HG02943 (cell line): ENCODE measurements at regions not wholly inside any gene's neighbourhood (a gene's known extent, or its start where the extent isn't known, plus 50 kb on each side); places are given as distances from the start of the nearest gene placed in this dataset.

Source experiments
- ATAC-seq: cut with Tn5 transposase; IDR thresholded peaks from one replicate; pipeline ENCODE4 v1.9.1; 2021; ENCODE audit warnings: mild to moderate bottlenecking, low read depth, moderate library complexity; ENCODE audit not compliant: unreplicated experiment

- ATAC-seq, result no peak
Measured at GRCh38 chr10:128518000-128518399, 391.8 kb upstream of the MKI67 start.

- no peak for ATAC-seq
Measured at GRCh38 chr10:128519581-128519980, 393.4 kb upstream of the MKI67 start.

- ATAC-seq, result no peak
Measured at GRCh38 chr10:128520211-128520815, 394.1 kb upstream of the MKI67 start.

- ATAC-seq, result no peak
Measured at GRCh38 chr10:128522551-128523308, 396.5 kb upstream of the MKI67 start.

GRCh38 chr10:128525444-128525843, 399.2 kb upstream of the MKI67 start:
- ATAC-seq, result no peak

GRCh38 chr10:128525936-128526335, 399.7 kb upstream of the MKI67 start:
- ATAC-seq, result no peak

GRCh38 chr10:128526791-128527375, 400.7 kb upstream of the MKI67 start:
- ATAC-seq, result no peak

GRCh38 chr10:128527711-128528110, 401.5 kb upstream of the MKI67 start:
- no peak for ATAC-seq

GRCh38 chr10:128528167-128528566, 401.9 kb upstream of the MKI67 start:
- ATAC-seq, result no peak

- no peak for ATAC-seq
Measured at GRCh38 chr10:128528781-128529180, 402.6 kb upstream of the MKI67 start.

GRCh38 chr10:128529225-128529624, 403.0 kb upstream of the MKI67 start:
- no peak for ATAC-seq

- no peak for ATAC-seq
Measured at GRCh38 chr10:128530301-128530700, 404.1 kb upstream of the MKI67 start.

GRCh38 chr10:128530946-128531345, 404.7 kb upstream of the MKI67 start:
- no peak for ATAC-seq

GRCh38 chr10:128534686-128535085, 408.5 kb upstream of the MKI67 start:
- ATAC-seq, result no peak

GRCh38 chr10:128536259-128536658, 410.0 kb upstream of the MKI67 start:
- no peak for ATAC-seq

- no peak for ATAC-seq
Measured at GRCh38 chr10:128537834-128538330, 411.7 kb upstream of the MKI67 start.

- ATAC-seq, result no peak
Measured at GRCh38 chr10:128538671-128539070, 412.4 kb upstream of the MKI67 start.

GRCh38 chr10:128539510-128540127, 413.4 kb upstream of the MKI67 start:
- no peak for ATAC-seq

- no peak for ATAC-seq
Measured at GRCh38 chr10:128540128-128540762, 414.0 kb upstream of the MKI67 start.

- ATAC-seq, result no peak
Measured at GRCh38 chr10:128540781-128541761, 414.8 kb upstream of the MKI67 start.
